Hematopoietic multipotent progenitor cell treated with erythropoietin and hydrocortisone succinate and interleukin-3 and kit ligand, for 15 days (in vitro differentiated cells): ENCODE measurements at regions not wholly inside any gene's neighbourhood (a gene's known extent, or its start where the extent isn't known, plus 50 kb on each side); places are given as distances from the start of the nearest gene placed in this dataset.

Source experiments
- DNase-seq: peaks from one replicate; pipeline ENCODE4 v3.0.0-alpha.2; 2015; ENCODE audit warnings: low spot score

DNA sequence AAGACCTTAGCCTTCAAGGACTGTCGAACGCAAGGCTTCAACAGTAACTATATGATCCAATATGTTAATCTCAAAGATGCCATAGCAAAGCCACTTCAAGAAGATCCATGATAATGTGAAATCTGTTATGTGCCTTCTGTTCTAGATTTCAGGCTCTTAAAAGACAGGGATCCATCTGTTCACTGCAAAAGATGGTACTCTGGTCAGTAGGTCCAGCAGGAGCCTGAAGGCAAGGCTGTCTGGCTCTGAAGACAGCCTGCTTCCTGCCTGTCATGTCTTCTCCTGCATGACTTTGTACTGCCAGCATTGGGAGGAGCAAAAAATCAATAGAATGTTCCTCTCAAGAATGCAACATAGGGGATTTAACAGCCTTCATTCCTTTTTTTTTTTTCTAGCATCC, 270.8 kb upstream of the PARD3B start:
- DNase-seq = no peak

- no peak for DNase-seq
These were observed 270.3 kb upstream of the PARD3B start for GRCh38 chr2:204274991-204275390.

GRCh38 chr2:204277226-204277625, 268.0 kb upstream of the PARD3B start:
- no peak for DNase-seq

GRCh38 chr2:204278454-204278853, 266.8 kb upstream of the PARD3B start:
- DNase-seq = no peak

DNA sequence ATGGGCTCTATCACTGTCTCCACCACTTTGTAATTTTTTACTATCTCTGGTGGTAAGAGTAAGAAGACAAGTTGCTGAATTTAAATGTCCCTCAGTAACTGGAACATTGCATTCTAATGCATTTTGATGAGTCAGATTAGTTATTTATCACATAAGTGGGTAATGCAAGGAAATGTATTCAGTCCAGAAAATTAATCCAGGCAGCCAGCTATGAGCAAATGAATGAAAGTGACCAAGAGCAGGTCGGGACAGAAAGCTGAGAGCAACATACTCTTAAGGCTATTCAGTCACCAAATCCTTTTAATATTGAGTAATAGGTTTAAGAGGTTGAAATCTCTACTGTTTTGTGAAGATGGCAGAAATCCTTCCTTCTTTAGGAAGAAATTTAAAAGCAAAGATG, 265.5 kb upstream of the PARD3B start:
- DNase-seq = no peak

GRCh38 chr2:204280262-204280668, 265.0 kb upstream of the PARD3B start:
- no peak for DNase-seq

DNA sequence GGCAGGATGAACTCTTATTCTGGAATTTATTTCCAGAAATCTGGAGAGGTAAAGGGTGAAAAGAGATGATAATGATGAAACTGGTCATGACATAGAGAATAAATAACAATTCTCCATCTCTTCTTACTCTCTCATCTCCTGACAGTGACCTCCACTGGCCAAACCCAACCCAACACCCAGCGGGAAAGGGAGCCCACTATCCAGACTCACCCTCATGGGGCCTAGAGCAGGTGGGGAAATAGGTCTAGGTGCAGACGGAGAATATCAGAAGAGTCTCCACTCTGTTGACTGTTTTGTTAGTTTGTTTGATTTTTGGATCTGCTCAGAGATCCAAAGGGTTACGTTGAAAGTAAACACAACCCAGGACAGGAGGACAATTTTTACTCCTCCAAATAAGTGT, 263.2 kb upstream of the PARD3B start:
- no peak for DNase-seq

DNA sequence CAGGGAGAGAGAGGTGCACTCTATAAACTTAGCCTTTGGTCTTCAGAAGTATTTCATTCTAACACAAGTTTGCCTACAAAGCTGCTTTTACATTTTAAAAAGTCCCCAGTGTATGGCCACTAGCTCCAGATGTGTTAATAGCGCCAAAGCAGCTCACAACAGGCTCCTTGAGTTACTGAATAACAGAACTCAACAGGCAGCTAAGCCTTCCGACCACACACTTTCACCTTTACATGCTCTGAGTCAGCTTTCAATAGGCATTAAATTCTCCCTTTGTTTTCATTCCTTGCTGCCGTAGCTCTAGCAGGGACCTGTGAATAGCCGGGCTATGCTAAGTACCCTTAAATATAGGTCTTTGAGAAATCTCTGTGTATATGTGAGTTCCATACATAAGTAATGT, 262.8 kb upstream of the PARD3B start:
- DNase-seq = no peak

DNA sequence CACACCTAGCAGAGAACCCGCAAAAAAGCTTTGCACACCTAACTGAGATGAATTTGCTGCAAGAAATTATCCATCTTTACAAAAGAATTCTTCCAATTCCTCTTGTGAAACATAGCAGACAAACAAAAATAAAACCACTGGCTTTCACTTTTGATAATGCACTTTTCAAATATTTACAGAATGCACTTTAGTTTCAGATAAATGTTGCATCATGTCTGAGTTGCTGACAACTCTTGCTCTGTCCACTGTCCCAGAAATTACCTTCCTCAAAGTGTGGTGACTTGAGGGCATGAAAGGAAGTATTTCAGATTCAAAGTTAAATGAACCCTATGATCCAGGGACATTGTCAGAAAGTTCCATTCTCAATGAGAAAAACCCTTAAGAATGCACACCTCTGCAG, 256.2 kb upstream of the PARD3B start:
- no peak for DNase-seq

DNA sequence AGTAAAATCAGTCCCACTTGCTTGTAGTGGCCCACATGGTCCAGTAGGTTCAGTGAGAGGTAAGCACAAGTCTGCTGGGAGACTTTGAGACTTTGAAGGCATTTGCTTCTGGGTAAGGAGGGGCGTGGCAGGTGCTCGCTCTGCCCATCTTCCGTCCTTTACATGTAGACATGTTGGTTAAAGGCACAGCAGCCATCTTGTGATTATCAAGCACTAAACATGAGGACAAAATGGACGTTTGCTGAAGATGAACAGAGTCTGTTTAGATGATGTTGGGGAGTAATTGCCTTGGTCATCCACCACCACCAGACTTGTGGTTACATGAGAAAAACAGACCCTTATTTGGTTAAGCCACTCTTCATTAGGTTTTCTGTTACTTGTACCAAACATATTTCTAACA, 252.8 kb upstream of the PARD3B start:
- DNase-seq = no peak

DNA sequence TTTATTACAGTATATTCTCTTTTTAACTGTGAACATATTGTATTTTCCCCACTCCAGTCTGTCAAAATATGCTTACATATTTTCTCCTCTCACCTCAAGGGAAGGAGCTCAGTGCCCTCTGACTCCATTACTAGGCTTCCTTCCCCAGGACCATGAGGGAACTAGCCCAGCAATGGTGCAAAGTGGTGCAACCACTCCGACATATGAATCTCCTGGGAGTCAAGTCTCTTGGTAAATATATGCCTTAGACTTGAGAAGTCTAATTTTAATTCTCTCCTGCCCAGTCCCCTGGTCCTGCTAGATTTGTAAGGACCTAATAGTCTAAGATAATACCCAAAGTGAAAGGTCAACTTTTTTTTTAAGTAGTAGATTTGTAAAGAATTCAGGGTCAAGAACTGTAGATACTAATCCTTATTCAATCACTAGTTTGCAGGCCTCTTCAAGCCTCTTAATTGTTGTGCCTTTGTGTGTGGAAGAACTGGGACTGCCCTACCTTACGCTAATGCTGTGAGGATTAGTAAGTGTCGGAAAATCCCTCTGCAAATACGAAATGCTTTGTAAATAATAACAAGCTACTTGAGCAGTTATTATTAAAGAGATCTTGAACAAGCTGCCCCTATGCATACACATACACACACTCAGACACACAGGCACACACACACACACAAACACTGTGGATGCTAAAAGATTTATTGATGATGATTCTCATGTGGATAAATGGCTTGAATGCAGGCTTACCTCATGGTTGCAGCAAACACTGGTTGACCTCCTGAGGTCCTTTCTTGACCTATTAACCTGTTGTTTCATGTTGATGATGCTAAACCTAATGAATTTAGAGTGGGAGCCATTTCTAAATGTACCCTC, 251.2 kb upstream of the PARD3B start:
- no peak for DNase-seq

DNA sequence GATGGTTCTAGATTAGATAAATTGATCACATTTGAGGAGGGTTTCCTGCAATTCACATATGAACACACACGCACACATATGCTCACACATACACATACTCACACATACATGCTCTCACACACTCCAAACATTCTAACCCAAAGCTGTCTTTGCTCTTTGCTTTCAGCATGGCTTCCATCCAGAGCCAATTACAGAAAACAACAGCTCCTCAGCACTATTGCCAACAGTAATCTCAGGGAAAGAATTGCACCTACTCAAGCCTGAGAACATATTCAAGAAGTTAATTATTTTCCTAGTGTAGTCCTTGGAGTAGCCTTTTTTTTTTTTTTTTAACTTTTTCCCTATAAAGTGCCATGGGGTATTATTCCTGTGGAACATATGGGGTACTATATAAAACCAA, 246.9 kb upstream of the PARD3B start:
- DNase-seq = no peak

GRCh38 chr2:204299766-204300165, 245.5 kb upstream of the PARD3B start:
- no peak for DNase-seq

DNA sequence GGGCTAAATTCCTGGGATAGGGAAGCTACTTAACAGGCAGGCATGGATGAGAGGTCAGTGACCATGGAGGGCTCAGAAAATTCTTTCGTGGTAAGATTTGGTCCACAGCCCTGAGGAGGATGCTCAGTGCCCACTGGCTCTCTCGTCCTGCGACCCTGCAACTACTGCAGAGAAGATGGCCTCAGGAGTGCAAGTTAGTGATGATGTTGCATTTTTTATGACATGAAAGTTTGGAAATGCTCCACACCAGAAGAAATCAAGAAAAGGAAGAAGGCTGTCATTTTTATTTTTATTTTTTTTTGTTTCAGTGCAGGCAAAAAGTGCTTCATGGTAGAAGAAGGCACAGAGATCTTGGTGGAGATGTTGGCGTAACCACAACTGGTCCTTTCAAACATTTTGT, 238.6 kb upstream of the PARD3B start:
- DNase-seq = no peak

- DNase-seq = no peak
These were observed 233.2 kb upstream of the PARD3B start for GRCh38 chr2:204312105-204312504.

DNA sequence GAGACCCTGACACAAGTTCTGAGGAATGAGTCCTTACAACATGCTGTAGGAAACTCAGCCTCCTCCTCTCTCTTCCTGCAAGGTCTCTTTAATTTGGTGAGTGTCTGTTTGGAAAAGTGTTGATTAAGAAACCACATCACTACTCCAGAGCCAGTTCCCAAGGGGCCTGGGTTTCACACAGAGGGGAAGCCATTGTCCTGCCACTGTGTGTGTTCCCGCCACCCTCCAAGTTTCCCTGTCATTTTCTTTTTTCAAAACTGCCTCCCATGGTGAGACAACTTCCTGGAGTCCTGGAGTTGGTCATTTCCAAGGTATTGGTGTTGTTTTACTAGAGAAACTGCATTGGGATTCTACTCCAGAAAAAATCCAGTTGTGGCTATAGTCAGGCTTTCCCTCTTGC, 232.0 kb upstream of the PARD3B start:
- DNase-seq = no peak

DNA sequence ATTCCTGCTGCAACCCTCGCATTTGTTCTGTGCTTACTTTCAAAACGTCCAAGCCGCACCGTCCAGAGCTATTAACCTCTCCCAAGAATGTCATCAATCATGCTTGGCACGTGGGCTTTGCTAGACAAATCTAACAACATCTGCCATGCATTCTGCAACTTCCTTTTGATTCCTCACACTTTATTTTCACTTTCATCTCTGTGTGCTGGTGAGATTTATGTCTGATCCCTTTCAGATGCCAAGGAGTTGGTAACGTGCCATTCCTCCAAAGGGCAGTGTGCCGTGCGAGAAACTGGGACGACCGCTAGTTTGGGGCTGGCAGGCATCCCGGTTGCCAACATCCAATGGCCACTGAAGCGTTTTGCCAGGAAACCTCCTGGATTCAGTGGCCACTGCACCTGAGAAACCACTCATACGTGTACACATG, 230.0 kb upstream of the PARD3B start:
- no peak for DNase-seq

DNA sequence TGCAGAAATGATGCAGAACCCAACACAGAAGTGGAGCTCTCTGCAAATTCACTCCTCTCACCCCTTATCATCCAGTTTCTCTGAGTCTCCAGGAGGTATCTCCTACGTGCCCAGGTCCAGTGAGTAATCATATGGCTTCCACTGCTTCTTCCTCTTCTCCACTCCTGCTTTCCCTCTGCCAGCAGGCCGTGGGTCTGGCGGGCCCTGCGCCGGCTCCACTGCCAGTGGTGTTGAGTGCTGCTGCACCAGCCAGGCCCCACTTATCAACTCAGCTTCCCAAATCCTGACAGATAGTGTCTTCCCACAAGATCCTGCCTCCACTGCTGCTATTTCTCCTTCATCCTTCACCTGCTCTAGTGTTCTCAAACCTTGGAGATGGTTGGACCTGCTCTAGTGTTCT, 227.6 kb upstream of the PARD3B start:
- DNase-seq = no peak

GRCh38 chr2:204321027-204321800, 224.1 kb upstream of the PARD3B start:
- no peak for DNase-seq

GRCh38 chr2:204321910-204322751, 223.1 kb upstream of the PARD3B start:
- DNase-seq = no peak

DNA sequence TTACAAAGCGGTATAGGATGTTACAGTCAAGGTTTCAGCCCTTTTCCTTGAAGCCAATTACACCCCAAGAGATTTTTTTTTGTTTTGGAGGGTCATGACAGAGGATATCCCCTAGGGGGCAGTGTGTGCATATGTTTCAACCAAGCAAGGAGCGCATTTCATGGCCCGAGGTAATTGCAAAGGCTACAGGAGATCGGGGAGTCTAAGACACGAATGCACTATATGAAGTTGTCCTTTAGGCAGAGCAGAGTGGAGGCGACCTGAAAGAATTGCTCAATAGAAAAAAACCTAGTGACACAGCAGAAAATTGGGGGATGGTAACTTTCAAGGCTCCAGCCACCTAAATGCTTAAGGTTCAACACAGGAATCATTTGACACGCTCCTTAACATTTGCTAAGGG, 219.8 kb upstream of the PARD3B start:
- peak; percentile 45 for DNase-seq

GRCh38 chr2:204328373-204328772, 216.9 kb upstream of the PARD3B start:
- no peak for DNase-seq

DNA sequence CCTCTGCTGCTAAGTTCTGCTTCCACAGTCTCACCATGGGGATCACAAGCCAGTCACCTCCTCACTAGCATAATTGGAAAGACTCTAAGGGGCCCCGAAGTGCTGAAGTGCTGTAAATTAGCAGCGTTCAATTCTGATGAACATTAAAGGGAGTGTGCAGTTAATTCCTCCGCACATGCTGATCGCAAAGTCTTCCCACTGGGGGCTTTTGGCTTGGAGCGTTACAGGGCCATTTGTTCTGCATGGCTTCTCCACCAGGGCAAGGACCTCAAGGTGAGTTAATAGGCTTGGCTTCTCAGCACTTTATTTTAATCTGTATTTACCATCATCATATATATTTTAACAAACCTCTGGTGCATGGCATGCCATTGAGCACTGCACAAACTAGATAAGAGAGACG, 216.3 kb upstream of the PARD3B start:
- DNase-seq = no peak
